ENCODE measurements at regions not wholly inside any gene's neighbourhood (a gene's known extent, or its start where the extent isn't known, plus 50 kb on each side); places are given as distances from the start of the nearest gene placed in this dataset.

GRCh38 chr22:47556473-47556872, 794.0 kb downstream of the TBC1D22A start:
- intact Hi-C loops (cut with DNase I): no loop called here
- H3K27me3 ChIP-seq (ENCODE audit: insufficient read depth in 3 of 3, low read length in 2 of 3): peaks cover 0 to 7% (median 0%) of the 10 kb centered on the region in 3 donors

GRCh38 chr22:47553436-47553835, 791.0 kb downstream of the TBC1D22A start:
- DNase-seq (no peak), ATAC-seq (no peak)
- H3K27me3 ChIP-seq (ENCODE audit: insufficient read depth in 3 of 3, low read length in 2 of 3): no peaks in the 10 kb centered on the region
- WGBS, 3 donors: 74 to 78% (median 75%) methylated on average over 7 of the region's 7 CpGs
- no peak overlapping the region for H3K4me3 ChIP-seq
- H3K36me3 ChIP-seq (ENCODE audit: insufficient read depth in 1 of 2, low read depth in 1 of 2): no peaks in the 10 kb centered on the region
- no peak overlapping the region for H3K27ac ChIP-seq
- H3K9me3 ChIP-seq: no peaks in the 10 kb centered on the region
- H3K4me1 ChIP-seq: no peaks in the 10 kb centered on the region
- intact Hi-C loops (cut with DNase I): no loop called here
- no peak for TF ChIP-seq CTCF (IDR thresholded peaks at IDR 0.05)

More at GRCh38 chr22:47556473-47556872, 794.0 kb downstream of the TBC1D22A start:
- no peak for TF ChIP-seq CTCF (IDR thresholded peaks at IDR 0.05)
- H3K27ac ChIP-seq: no peak overlapping the region
- no peaks in the 10 kb centered on the region for H3K9me3 ChIP-seq
- H3K4me3 ChIP-seq: no peak overlapping the region
- H3K4me1 ChIP-seq: no peaks in the 10 kb centered on the region
- DNase-seq (no peak), ATAC-seq (no peak)
- H3K36me3 ChIP-seq (ENCODE audit: insufficient read depth in 1 of 2, low read depth in 1 of 2): no peaks in the 10 kb centered on the region
- WGBS, 3 donors: 88 to 92% (median 90%) methylated on average over 8 of the region's 8 CpGs

- intact Hi-C loops (cut with DNase I): no loop called here
- no peaks in the 10 kb centered on the region for H3K4me1 ChIP-seq
- H3K27ac ChIP-seq: no peak overlapping the region
- WGBS, 3 donors: 75 to 80% (median 78%) methylated on average over 16 of the region's 16 CpGs
- no peaks in the 10 kb centered on the region for H3K36me3 ChIP-seq (ENCODE audit: insufficient read depth in 1 of 2, low read depth in 1 of 2)
- H3K9me3 ChIP-seq: no peaks in the 10 kb centered on the region
- ATAC-seq (no peak), DNase-seq (no peak)
- TF ChIP-seq CTCF (IDR thresholded peaks at IDR 0.05): no peak
- H3K4me3 ChIP-seq: no peak overlapping the region
- no peaks in the 10 kb centered on the region for H3K27me3 ChIP-seq (ENCODE audit: insufficient read depth in 3 of 3, low read length in 2 of 3)
These were observed 790.2 kb downstream of the TBC1D22A start for GRCh38 chr22:47552541-47553205.

- no peak for DNase-seq
- Histone ChIP-seq H3K27ac (no peak overlapping the region), H3K4me1 (no peaks in the 10 kb centered on the region), H3K4me3 (no peak overlapping the region), H3K27me3 (ENCODE audit: insufficient read depth in 3 of 3, low read length in 2 of 3) (no peaks in the 10 kb centered on the region), H3K9me3 (no peaks in the 10 kb centered on the region), H3K36me3 (ENCODE audit: insufficient read depth in 1 of 2, low read depth in 1 of 2) (no peaks in the 10 kb centered on the region)
- ATAC-seq: no peak
- intact Hi-C loops (cut with DNase I): no loop called here
- no peak for TF ChIP-seq CTCF (IDR thresholded peaks at IDR 0.05)
- 66 to 72% (median 71%) methylated on average over 3 of the region's 3 CpGs for WGBS, 3 donors
These were observed 789.6 kb downstream of the TBC1D22A start for GRCh38 chr22:47552024-47552423.

GRCh38 chr22:47551431-47551775, 789.0 kb downstream of the TBC1D22A start:
- H3K27me3 ChIP-seq (ENCODE audit: insufficient read depth in 3 of 3, low read length in 2 of 3): no peaks in the 10 kb centered on the region
- ATAC-seq (no peak), DNase-seq (no peak)
- H3K27ac ChIP-seq: no peak overlapping the region
- 76 to 78% (median 76%) methylated on average over 7 of the region's 7 CpGs for WGBS, 3 donors
- H3K9me3 ChIP-seq: no peaks in the 10 kb centered on the region
- TF ChIP-seq CTCF (IDR thresholded peaks at IDR 0.05): no peak
- H3K4me1 ChIP-seq: no peaks in the 10 kb centered on the region
- no peaks in the 10 kb centered on the region for H3K36me3 ChIP-seq (ENCODE audit: insufficient read depth in 1 of 2, low read depth in 1 of 2)
- H3K4me3 ChIP-seq: no peak overlapping the region
- intact Hi-C loops (cut with DNase I): no loop called here

Data from psoas muscle (tissue), 7 donors.